HepG2 (cell line): ENCODE measurements at regions not wholly inside any gene's neighbourhood (a gene's known extent, or its start where the extent isn't known, plus 50 kb on each side); places are given as distances from the start of the nearest gene placed in this dataset.

Experiments
- ATAC-seq: fragments of 200-7000 bp; cut with Tn5 transposase; 3 replicates; pipeline ENCODE4 v1.9.1; 2020; ENCODE audit warnings: mild to moderate bottlenecking, moderate library complexity
- BruUV-seq: library from RNA; stranded (reverse); fragments of 400-500 nt; replicated peaks from 2 replicates; lab custom pipeline; 2021; lab: Mats Ljungman, UMichigan
- CTCF ChIA-PET: fragments of 300-600 bp; formaldehyde crosslinking; extraction: SDS; loops from one replicate; lab custom pipeline; 2021; ENCODE audit warnings: low total read pairs, inconsistent platforms, low intra/inter-chr PET ratio; lab: Yijun Ruan, JAX
- POLR2A ChIA-PET: fragments of 350-600 bp; sonication (Branson Sonifier 250); formaldehyde crosslinking; loops from one replicate; lab custom pipeline; 2020; ENCODE audit warnings: antibody characterized with exemption, inconsistent platforms; lab: Yijun Ruan, JAX
- DNase-seq: peaks from one replicate; pipeline ENCODE4 v3.0.0-alpha.2; 2015; ENCODE audit warnings: low spot score
- FAIRE-seq: peaks from 3 replicates; lab custom pipeline; 2011; peaks lifted over from hg19 to GRCh38; lab: Jason Lieb, UNC
- H2AFZ ChIP-seq: one replicate; pipeline ENCODE4 v1.6.1; 2011; ENCODE audit warnings: low read length, inconsistent platforms
- H3K27ac ChIP-seq: fragments of 300-600 bp; 3 replicates; pipeline ENCODE4 v1.8.0; 2011; ENCODE audit warnings: mixed run types, mild to moderate bottlenecking, mixed read lengths, low read length, inconsistent platforms; ENCODE audit not compliant: insufficient read depth; ENCODE audit errors: extremely low read length
- H3K27me3 ChIP-seq, 2 experiments: fragments of 200-600 bp in 1 of 2; 2 replicates in 1 of 2; 3 replicates in 1 of 2; pipeline versions ENCODE4 v1.6.0 to v1.8.0; 2011; ENCODE audit warnings: low read length in 2 of 2, mild to moderate bottlenecking in 2 of 2, moderate library complexity in 2 of 2, inconsistent platforms in 1 of 2; ENCODE audit not compliant: insufficient read depth in 2 of 2, control insufficient read depth in 1 of 2
- H3K36me3 ChIP-seq, 2 experiments: fragments of 200-600 bp in 1 of 2; replicated peaks in 1 of 2; 2 replicates in 1 of 2; 3 replicates in 1 of 2; pipeline versions ENCODE4 v1.5.1 to v1.8.0; 2011; ENCODE audit warnings: low read length in 2 of 2, inconsistent platforms in 1 of 2; ENCODE audit not compliant: insufficient read depth in 2 of 2, control insufficient read depth in 1 of 2
- H3K4me1 ChIP-seq: 2 replicates; pipeline ENCODE4 v1.5.1; 2012; ENCODE audit warnings: low read length, inconsistent platforms; ENCODE audit not compliant: insufficient read depth
- H3K4me2 ChIP-seq: 2 replicates; pipeline ENCODE4 v1.6.0; 2011; ENCODE audit warnings: low read depth, low read length, inconsistent platforms
- H3K4me3 ChIP-seq, 3 experiments: fragments of 200-600 bp in 1 of 3; sonication (generic), shearing (Covaris generic) in 1 of 3; replicated peaks in 1 of 3; 2 replicates each; pipeline ENCODE4 v1.5.1; 2011 to 2016; ENCODE audit warnings: low read length in 3 of 3, inconsistent platforms in 2 of 3, low read depth in 2 of 3, mild to moderate bottlenecking in 2 of 3, control low read depth in 1 of 3, mixed read lengths in 1 of 3; ENCODE audit not compliant: insufficient read depth in 1 of 3
- H3K79me2 ChIP-seq: one replicate; pipeline ENCODE4 v1.6.1; 2011; ENCODE audit warnings: low read length, inconsistent platforms; ENCODE audit not compliant: insufficient read depth
- H3K9ac ChIP-seq: 2 replicates; pipeline ENCODE4 v1.6.0; 2011; ENCODE audit warnings: mild to moderate bottlenecking, low read depth, low read length, inconsistent platforms; ENCODE audit not compliant: insufficient read depth
- H3K9me3 ChIP-seq: 2 replicates; pipeline ENCODE4 v1.5.1; 2012; ENCODE audit warnings: mild to moderate bottlenecking, low read length
- H4K20me1 ChIP-seq: 2 replicates; pipeline ENCODE4 v1.6.0; 2011; ENCODE audit warnings: inconsistent platforms, mild to moderate bottlenecking, low read length, moderate library complexity; ENCODE audit not compliant: insufficient read depth
- HNRNPK ChIP-seq: fragments of 200-400 bp; formaldehyde crosslinking; IDR thresholded peaks from 2 replicates; pipeline ENCODE4 v1.6.1; 2018; ENCODE audit warnings: low read length, low read depth, moderate library complexity, mild to moderate bottlenecking; ENCODE audit not compliant: poor library complexity, severe bottlenecking
- KDM1A ChIP-seq: IDR thresholded peaks from 2 replicates; pipeline ENCODE4 v1.6.1; 2016; ENCODE audit warnings: missing compliant biosample characterization
- RBM22 ChIP-seq: fragments of 200-400 bp; formaldehyde crosslinking; optimal IDR thresholded peaks from 2 replicates; pipeline ENCODE3; 2017; ENCODE audit warnings: mild to moderate bottlenecking, low read length, moderate library complexity
- ZNF3 ChIP-seq: IDR thresholded peaks from 2 replicates; pipeline ENCODE4 v1.7.0; 2017; ENCODE audit warnings: inconsistent platforms
- ZNF335 ChIP-seq: sonication (generic); formaldehyde crosslinking; IDR thresholded peaks from 2 replicates; pipeline ENCODE4 v1.4.0; 2020; ENCODE audit warnings: missing genetic modification reagents
- ZNF556 ChIP-seq: sonication (generic); formaldehyde crosslinking; IDR thresholded peaks from 2 replicates; pipeline ENCODE4 v1.4.0; 2020; ENCODE audit warnings: mild to moderate bottlenecking, missing genetic modification reagents, borderline replicate concordance
- ZNF746 ChIP-seq: sonication (generic); formaldehyde crosslinking; IDR thresholded peaks from 2 replicates; pipeline ENCODE4 v1.8.0; 2022; ENCODE audit warnings: mild to moderate bottlenecking, missing genetic modification reagents
- ZNF775 ChIP-seq: sonication (generic); formaldehyde crosslinking; IDR thresholded peaks from 2 replicates; pipeline ENCODE4 v1.4.0; 2020; ENCODE audit warnings: missing genetic modification reagents, mild to moderate bottlenecking, moderate library complexity, borderline replicate concordance
- ZSCAN12 ChIP-seq: sonication (generic); formaldehyde crosslinking; IDR thresholded peaks from 2 replicates; pipeline ENCODE4 v1.9.0; 2021; ENCODE audit warnings: mild to moderate bottlenecking, missing genetic modification reagents
- ZSCAN31 ChIP-seq: sonication (generic); formaldehyde crosslinking; IDR thresholded peaks from 2 replicates; pipeline ENCODE4 v1.5.0; 2020; ENCODE audit warnings: low read depth, mild to moderate bottlenecking, missing genetic modification reagents
- WGBS: methylation state at CpG from one replicate; pipeline ENCODE4 v1.1.6; 2017; ENCODE audit warnings: low lambda C conversion rate; 5-methylcytosine and 5-hydroxymethylcytosine counted together
- in situ Hi-C: cut with HindIII; loops from 2 replicates; pipeline ENCODE4 v1.10.0; 2017; ENCODE audit warnings: low pct_unique_long_range_greater_than_20kb; ENCODE audit not compliant: extremely low pct_ligation_motif_present
- intact Hi-C: fragments of 100-400 bp; cut with micrococcal nuclease; formaldehyde crosslinking; loops from one replicate; pipeline ENCODE4 v1.10.0; 2022; ENCODE audit not compliant: unreplicated experiment
- TF ChIP-seq, protein P1 (sequence below): sonication (generic); formaldehyde crosslinking; conservative IDR thresholded peaks from 2 replicates; pipeline ENCODE4 v1.4.0; 2020; ENCODE audit warnings: missing genetic modification reagents
- TF ChIP-seq, protein P2 (sequence below): sonication (generic); formaldehyde crosslinking; IDR thresholded peaks from 2 replicates; pipeline ENCODE4 v1.4.0; 2020; ENCODE audit warnings: mild to moderate bottlenecking, missing genetic modification reagents

- no peak for TF ChIP-seq ZSCAN12 (CRISPR knock-in tag)
- no peak for TF ChIP-seq ZNF746 (CRISPR knock-in tag)
- no peak for TF ChIP-seq ZNF556
- no peak for TF ChIP-seq ZNF775 (CRISPR knock-in tag)
- TF ChIP-seq, protein P1, sequence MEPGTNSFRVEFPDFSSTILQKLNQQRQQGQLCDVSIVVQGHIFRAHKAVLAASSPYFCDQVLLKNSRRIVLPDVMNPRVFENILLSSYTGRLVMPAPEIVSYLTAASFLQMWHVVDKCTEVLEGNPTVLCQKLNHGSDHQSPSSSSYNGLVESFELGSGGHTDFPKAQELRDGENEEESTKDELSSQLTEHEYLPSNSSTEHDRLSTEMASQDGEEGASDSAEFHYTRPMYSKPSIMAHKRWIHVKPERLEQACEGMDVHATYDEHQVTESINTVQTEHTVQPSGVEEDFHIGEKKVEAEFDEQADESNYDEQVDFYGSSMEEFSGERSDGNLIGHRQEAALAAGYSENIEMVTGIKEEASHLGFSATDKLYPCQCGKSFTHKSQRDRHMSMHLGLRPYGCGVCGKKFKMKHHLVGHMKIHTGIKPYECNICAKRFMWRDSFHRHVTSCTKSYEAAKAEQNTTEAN = no peak
- TF ChIP-seq, protein P2, sequence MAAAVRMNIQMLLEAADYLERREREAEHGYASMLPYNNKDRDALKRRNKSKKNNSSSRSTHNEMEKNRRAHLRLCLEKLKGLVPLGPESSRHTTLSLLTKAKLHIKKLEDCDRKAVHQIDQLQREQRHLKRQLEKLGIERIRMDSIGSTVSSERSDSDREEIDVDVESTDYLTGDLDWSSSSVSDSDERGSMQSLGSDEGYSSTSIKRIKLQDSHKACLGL (CRISPR knock-in tag) = no peak
- TF ChIP-seq HNRNPK = no peak
- no peak for TF ChIP-seq RBM22
- no peak for TF ChIP-seq KDM1A (CRISPR knock-in tag)
- TF ChIP-seq ZNF3 (CRISPR knock-in tag) = no peak
- TF ChIP-seq ZNF335 (CRISPR knock-in tag) = no peak
- no peak for TF ChIP-seq ZSCAN31 (CRISPR knock-in tag)
- no peak for ATAC-seq
- CTCF ChIA-PET = no interaction called here
- no peaks in the 10 kb centered on the region for H3K36me3 ChIP-seq
- H3K9ac ChIP-seq = no peak overlapping the region
- POLR2A ChIA-PET = no interaction called here
- no peak overlapping the region for H3K4me2 ChIP-seq
- no peaks in the 10 kb centered on the region for H4K20me1 ChIP-seq
- H2AFZ ChIP-seq = no peak overlapping the region
- no peak overlapping the region for H3K27ac ChIP-seq
- intact Hi-C loops = no loop called here
- H3K27me3 ChIP-seq = no peaks in the 10 kb centered on the region; a peak in 2 of 5 replicates
- no peaks in the 10 kb centered on the region for H3K9me3 ChIP-seq
- 37% methylated on average over 6 of the region's 6 CpGs for WGBS
- in situ Hi-C loops = no loop called here
- H3K4me1 ChIP-seq = peaks cover 13% of the 10 kb centered on the region
- no peak overlapping the region for H3K4me3 ChIP-seq
- H3K79me2 ChIP-seq = no peaks in the 10 kb centered on the region
- BruUV-seq = no TSS peak
- no peak for DNase-seq
- FAIRE-seq = no peak
These were observed 111.4 kb upstream of the ZNF644 start for GRCh38 chr1:91133248-91133647.
